Peyer's patch (tissue), 4 donors: ENCODE measurements at regions not wholly inside any gene's neighbourhood (a gene's known extent, or its start where the extent isn't known, plus 50 kb on each side); places are given as distances from the start of the nearest gene placed in this dataset.

ENCODE experiments used
- DNase-seq, 3 donors: peaks; one replicate each; pipeline ENCODE4 v3.0.0-alpha.2; 2017 to 2019
- H3K27ac ChIP-seq, 4 donors: fragments of 200-600 bp; sonication (generic); one replicate each; pipeline ENCODE4 v1.5.1; 2016 to 2019
- H3K27me3 ChIP-seq, 2 donors: fragments of 200-600 bp; sonication (generic); one replicate each; pipeline ENCODE4 v1.5.1; 2019
- H3K36me3 ChIP-seq, 3 donors: fragments of 200-600 bp; sonication (generic); one replicate each; pipeline ENCODE4 v1.5.1; 2016 to 2019
- H3K4me1 ChIP-seq, 4 donors: fragments of 200-600 bp; sonication (generic); one replicate each; pipeline ENCODE4 v1.5.1; 2016 to 2019
- H3K4me3 ChIP-seq, 4 donors: fragments of 200-600 bp; sonication (generic); 1 replicate in 3 of 4; 2 replicates in 1 of 4; pipeline ENCODE4 v1.5.1; 2016 to 2019; ENCODE audit warnings: mild to moderate bottlenecking in 1 of 4
- H3K9me3 ChIP-seq, 4 donors: fragments of 200-600 bp; sonication (generic); one replicate each; pipeline ENCODE4 v1.5.1; 2016 to 2019; ENCODE audit warnings: mild to moderate bottlenecking in 1 of 4
- CTCF ChIP-seq, 6 experiments: fragments of 450-650 bp in 4 of 6; fragments of 200-600 bp in 2 of 6; sonication (generic) in 1 of 6; IDR thresholded peaks; one replicate each; pipeline ENCODE4 v1.5.1; 2017 to 2019; ENCODE audit warnings: antibody characterized with exemption in 6 of 6, mild to moderate bottlenecking in 3 of 6, moderate library complexity in 1 of 6
- POLR2A ChIP-seq, 2 donors: fragments of 450-650 bp; IDR thresholded peaks; one replicate each; pipeline ENCODE4 v1.5.1; 2017; ENCODE audit warnings: antibody characterized with exemption in 2 of 2, mild to moderate bottlenecking in 2 of 2, moderate library complexity in 2 of 2

DNA sequence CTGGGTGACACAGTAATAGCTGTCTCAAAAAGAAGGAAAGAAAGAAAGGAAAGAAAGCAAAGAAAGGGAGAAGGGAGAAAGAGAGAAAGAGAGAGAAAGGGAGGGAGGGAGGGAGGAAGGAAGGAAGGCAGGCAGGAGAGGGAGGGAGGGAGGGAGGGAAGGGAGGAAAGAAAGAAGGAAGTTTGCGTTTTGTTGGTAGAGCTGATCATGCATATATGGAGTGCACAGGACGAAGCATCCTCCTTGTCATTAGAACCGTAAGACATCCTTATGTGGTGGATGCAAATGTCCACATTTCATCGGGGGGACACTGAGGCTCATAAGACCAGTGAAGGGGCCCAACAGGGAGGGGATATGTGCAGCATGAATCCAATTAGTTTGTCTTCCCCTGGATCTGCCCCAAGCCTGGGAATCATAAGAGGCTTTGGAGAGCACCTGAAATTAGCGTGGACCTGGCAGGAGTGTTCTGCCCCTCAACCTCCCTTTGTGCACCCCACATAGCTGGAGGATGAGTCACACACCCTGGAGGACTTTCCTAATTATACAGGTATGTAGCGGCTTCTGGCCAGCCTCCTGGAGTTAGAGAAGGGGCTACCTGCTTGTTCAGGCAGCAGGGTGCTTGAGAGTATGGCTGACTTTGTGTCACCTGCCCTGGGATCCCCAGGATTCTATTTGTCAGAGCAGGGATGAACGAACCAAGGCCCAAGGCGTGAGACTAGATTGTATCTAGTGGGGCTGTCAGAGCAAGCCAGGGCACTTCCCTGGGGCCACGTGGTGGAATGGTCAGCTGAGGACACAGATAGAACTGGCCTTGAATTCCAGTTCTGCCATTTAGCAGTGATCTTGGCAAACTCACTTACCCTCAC is 119.7 kb upstream of the CD82 start:
- Histone ChIP-seq H3K27me3 (no peaks in the 10 kb centered on the region), H3K36me3 (no peaks in the 10 kb centered on the region), H3K4me3 (no peak overlapping the region), H3K9me3 (no peaks in the 10 kb centered on the region), H3K27ac (no peak overlapping the region), H3K4me1 (no peaks in the 10 kb centered on the region)
- DNase-seq, result no peak
- no peak for TF ChIP-seq CTCF (IDR thresholded peaks at IDR 0.05)
- no peak for TF ChIP-seq POLR2A (IDR thresholded peaks at IDR 0.05)

GRCh38 chr11:44446366-44446762 is 119.1 kb upstream of the CD82 start:
- TF ChIP-seq POLR2A (IDR thresholded peaks at IDR 0.05) (no peak), CTCF (IDR thresholded peaks at IDR 0.05) (no peak)
- Histone ChIP-seq H3K27ac (no peak overlapping the region), H3K4me1 (no peaks in the 10 kb centered on the region), H3K4me3 (no peak overlapping the region), H3K9me3 (no peaks in the 10 kb centered on the region), H3K36me3 (no peaks in the 10 kb centered on the region), H3K27me3 (no peaks in the 10 kb centered on the region)
- no peak for DNase-seq

DNA sequence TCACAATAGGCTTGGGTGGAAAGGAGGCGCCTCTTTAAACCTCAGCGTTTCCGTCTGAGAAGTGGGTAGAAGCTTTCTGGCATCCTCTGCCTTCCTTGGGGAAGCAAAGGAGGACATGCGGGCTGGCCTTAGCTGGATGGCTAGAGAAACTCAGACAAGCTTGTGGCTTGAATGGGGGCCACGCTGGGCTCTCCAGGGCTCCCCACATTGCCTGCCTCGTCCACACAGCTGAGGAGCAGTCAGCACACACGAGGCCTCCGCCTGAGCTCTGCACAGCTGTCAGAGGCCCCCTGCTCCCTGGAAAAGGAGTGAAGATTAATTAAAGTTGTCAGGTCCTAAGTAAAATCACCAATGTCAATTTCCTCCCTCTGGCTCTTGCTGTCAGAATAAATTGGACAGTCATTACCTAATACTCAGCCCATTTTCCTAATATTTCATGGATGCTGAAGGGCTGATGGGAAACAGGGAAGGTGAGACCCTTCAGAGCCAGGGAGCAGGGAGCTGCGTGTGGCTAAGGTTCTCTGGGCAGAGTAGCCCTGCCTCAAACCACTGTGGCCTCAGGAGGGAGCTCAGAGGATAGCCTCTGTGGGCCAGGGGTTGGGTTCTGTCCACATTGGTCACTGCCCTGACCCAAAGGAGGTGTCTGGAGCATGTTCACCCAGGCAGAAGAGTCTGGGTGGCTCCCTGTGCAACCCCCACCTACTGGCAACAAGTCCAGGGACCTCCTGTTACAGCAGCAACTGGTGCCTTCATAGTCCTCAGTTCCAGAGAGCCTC is 118.3 kb upstream of the CD82 start:
- Histone ChIP-seq H3K36me3 (no peaks in the 10 kb centered on the region), H3K27me3 (no peaks in the 10 kb centered on the region), H3K4me1 (no peaks in the 10 kb centered on the region), H3K4me3 (no peak overlapping the region), H3K9me3 (no peaks in the 10 kb centered on the region), H3K27ac (no peak overlapping the region)
- TF ChIP-seq CTCF (IDR thresholded peaks at IDR 0.05) (no peak), POLR2A (IDR thresholded peaks at IDR 0.05) (no peak)
- DNase-seq, result no peak

DNA sequence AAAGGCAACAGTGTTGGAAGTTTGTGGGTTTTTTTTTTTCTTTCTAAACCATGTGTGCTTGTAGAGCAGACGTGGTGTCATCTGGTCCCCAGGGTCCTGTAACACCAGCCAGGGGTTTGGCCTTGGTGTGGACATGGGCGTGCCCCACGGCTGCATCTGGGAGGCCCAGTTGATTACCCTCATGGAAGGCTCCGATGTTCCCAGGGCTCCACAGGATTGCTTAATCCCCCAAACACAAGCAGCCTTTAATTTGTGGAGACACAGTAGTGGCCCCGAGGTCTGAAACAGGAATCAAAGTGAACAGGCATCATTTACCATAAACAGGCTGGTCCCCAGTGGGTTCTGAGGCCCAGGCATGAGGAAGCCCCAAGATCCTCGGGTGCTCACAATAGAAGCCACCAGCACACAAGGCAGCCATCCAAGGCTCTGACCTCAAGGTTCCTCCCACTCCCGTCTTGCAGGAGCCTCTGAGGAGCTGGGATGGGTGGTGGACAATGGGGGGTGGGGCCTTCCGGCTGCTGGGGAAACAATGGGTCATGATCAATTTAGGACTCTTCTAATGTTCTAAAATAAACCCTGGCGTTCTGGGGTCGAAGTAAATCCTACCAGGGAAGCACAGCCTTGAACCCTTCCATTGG is 115.0 kb upstream of the CD82 start:
- H3K9me3 ChIP-seq, result no peaks in the 10 kb centered on the region
- no peak for DNase-seq
- H3K27ac ChIP-seq, result no peak overlapping the region
- H3K36me3 ChIP-seq, result no peaks in the 10 kb centered on the region
- no peak overlapping the region for H3K4me3 ChIP-seq
- no peaks in the 10 kb centered on the region for H3K4me1 ChIP-seq
- H3K27me3 ChIP-seq, result no peaks in the 10 kb centered on the region
- TF ChIP-seq POLR2A (IDR thresholded peaks at IDR 0.05) (no peak), CTCF (IDR thresholded peaks at IDR 0.05) (no peak)

- DNase-seq, result no peak
- TF ChIP-seq POLR2A (IDR thresholded peaks at IDR 0.05) (no peak), CTCF (IDR thresholded peaks at IDR 0.05) (no peak)
- no peak overlapping the region for H3K4me3 ChIP-seq
- H3K36me3 ChIP-seq, result no peaks in the 10 kb centered on the region
- no peaks in the 10 kb centered on the region for H3K4me1 ChIP-seq
- no peaks in the 10 kb centered on the region for H3K27me3 ChIP-seq
- H3K9me3 ChIP-seq, result no peaks in the 10 kb centered on the region
- no peak overlapping the region for H3K27ac ChIP-seq
Measured at GRCh38 chr11:44451706-44452105, 113.8 kb upstream of the CD82 start.
